Endothelial cell (in vitro differentiated cells): ENCODE measurements at regions not wholly inside any gene's neighbourhood (a gene's known extent, or its start where the extent isn't known, plus 50 kb on each side); places are given as distances from the start of the nearest gene placed in this dataset.

ENCODE experiments used
- DNase-seq: peaks from one replicate; pipeline ENCODE4 v3.0.0; 2021; ENCODE audit warnings: low spot score
- H3K27ac Mint-ChIP-seq: one replicate; pipeline ENCODE4 v1.8.0; 2021; ENCODE audit warnings: mixed read lengths, inconsistent platforms; ENCODE audit not compliant: unreplicated experiment
- H3K27me3 Mint-ChIP-seq: one replicate; pipeline ENCODE4 v1.8.0; 2021; ENCODE audit warnings: mild to moderate bottlenecking, moderate library complexity, mixed read lengths, inconsistent platforms; ENCODE audit not compliant: unreplicated experiment
- H3K36me3 Mint-ChIP-seq: one replicate; pipeline ENCODE4 v1.8.0; 2021; ENCODE audit warnings: mild to moderate bottlenecking, low read depth, mixed read lengths, inconsistent platforms; ENCODE audit not compliant: unreplicated experiment
- H3K4me1 Mint-ChIP-seq: one replicate; pipeline ENCODE4 v1.8.0; 2021; ENCODE audit warnings: mild to moderate bottlenecking, mixed read lengths, inconsistent platforms; ENCODE audit not compliant: unreplicated experiment
- H3K4me3 Mint-ChIP-seq: one replicate; pipeline ENCODE4 v1.8.0; 2021; ENCODE audit warnings: mild to moderate bottlenecking, mixed read lengths, inconsistent platforms; ENCODE audit not compliant: unreplicated experiment
- H3K9me3 Mint-ChIP-seq: one replicate; pipeline ENCODE4 v1.8.0; 2021; ENCODE audit warnings: mixed read lengths, inconsistent platforms; ENCODE audit not compliant: unreplicated experiment
- TF ChIP-seq, protein P1 (sequence below): fragments of 200-600 bp; sonication (generic); IDR thresholded peaks from one replicate; pipeline ENCODE4 v1.5.0; 2021; ENCODE audit warnings: antibody characterized with exemption; ENCODE audit not compliant: unreplicated experiment

DNA sequence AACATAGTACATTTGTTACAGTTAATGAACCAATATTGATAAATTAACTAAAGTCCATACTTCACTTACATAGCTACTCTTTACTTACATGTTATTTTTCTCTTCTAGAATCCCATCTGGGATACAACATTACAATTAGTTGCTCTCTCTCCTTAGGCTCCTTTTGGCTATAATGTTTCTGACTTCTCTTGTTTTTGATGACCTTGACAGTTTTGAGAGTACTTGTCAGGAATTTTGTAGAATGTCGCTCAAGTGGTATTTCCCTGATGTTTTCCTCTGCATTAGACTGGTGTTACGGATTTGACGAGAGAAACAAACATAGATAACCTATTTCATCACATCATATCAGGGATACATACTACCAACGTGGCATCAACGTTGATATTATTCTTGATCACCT is 925.4 kb upstream of the TMPRSS15 start:
- TF ChIP-seq, protein P1, sequence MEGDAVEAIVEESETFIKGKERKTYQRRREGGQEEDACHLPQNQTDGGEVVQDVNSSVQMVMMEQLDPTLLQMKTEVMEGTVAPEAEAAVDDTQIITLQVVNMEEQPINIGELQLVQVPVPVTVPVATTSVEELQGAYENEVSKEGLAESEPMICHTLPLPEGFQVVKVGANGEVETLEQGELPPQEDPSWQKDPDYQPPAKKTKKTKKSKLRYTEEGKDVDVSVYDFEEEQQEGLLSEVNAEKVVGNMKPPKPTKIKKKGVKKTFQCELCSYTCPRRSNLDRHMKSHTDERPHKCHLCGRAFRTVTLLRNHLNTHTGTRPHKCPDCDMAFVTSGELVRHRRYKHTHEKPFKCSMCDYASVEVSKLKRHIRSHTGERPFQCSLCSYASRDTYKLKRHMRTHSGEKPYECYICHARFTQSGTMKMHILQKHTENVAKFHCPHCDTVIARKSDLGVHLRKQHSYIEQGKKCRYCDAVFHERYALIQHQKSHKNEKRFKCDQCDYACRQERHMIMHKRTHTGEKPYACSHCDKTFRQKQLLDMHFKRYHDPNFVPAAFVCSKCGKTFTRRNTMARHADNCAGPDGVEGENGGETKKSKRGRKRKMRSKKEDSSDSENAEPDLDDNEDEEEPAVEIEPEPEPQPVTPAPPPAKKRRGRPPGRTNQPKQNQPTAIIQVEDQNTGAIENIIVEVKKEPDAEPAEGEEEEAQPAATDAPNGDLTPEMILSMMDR, result no peak
- Mint-ChIP-seq H3K36me3 (no peaks in the 10 kb centered on the region), H3K27me3 (no peaks in the 10 kb centered on the region), H3K27ac (no peak overlapping the region), H3K4me3 (no peak overlapping the region), H3K9me3 (no peaks in the 10 kb centered on the region), H3K4me1 (no peaks in the 10 kb centered on the region)
- DNase-seq, result no peak

DNA sequence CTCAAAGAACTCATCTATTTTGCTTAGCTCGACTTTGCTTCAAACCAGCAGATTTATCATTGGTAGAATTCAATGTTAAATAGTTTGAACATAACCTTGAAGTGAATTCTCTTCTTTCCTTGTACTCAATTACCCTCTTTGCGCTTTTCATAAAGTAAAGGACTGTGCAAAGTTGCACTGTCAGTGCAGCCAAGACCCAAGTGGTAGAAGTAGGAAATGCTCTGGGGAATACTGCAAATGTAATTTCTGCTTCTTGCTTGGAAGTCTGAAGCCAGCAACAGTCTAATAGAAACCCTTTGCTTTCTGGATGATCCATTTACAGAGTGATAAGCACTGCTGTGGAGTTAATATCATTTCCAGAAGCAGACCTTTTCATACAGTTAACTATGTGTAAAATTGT is 936.7 kb upstream of the TMPRSS15 start:
- no peaks in the 10 kb centered on the region for H3K36me3 Mint-ChIP-seq
- no peaks in the 10 kb centered on the region for H3K9me3 Mint-ChIP-seq
- no peaks in the 10 kb centered on the region for H3K27me3 Mint-ChIP-seq
- TF ChIP-seq, protein P1, result peak; percentile 40
- no peak overlapping the region for H3K4me3 Mint-ChIP-seq
- H3K27ac Mint-ChIP-seq, result no peak overlapping the region
- DNase-seq, result no peak
- H3K4me1 Mint-ChIP-seq, result no peaks in the 10 kb centered on the region

DNA sequence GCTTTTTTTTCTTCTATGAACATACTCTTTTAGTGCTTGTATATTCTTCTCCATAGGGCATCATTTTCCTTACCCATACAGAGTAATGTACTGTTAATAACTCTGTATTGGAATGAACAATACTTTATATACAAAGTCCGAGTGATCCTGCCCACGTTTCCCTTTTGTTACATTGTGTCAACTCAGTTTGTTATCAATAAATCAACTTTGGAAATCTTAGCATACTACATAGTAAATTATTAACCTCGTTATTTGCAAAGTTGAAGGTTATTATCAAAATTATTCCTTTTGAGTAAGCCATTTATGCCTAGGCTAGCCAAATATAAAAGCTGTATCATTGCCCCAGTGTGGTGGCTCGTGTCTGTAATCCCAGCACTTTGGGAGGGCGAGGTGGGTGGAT is 937.4 kb upstream of the TMPRSS15 start:
- Mint-ChIP-seq H3K36me3 (no peaks in the 10 kb centered on the region), H3K27me3 (no peaks in the 10 kb centered on the region), H3K27ac (no peak overlapping the region), H3K4me1 (no peaks in the 10 kb centered on the region), H3K4me3 (no peak overlapping the region), H3K9me3 (no peaks in the 10 kb centered on the region)
- TF ChIP-seq, protein P1, result no peak
- DNase-seq, result no peak

DNA sequence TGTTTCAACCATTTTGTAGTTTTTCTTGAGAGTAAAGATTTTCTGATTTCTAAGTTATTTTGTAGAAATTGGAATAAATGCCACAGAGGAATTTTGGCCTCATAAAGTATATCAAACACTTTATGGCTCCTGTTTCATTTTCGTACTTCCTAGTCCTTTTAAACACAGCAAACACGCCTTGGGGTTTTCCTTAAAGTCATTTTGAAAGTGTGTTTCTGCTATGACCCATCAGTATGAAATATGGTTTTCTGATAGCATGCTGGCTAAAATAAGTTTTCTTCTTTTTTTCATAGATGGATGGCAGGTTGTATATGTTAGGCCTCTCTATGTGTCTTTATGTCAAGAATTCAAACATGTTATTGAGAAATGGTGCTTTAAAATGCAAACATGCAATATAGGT is 940.1 kb upstream of the TMPRSS15 start:
- H3K27ac Mint-ChIP-seq, result no peak overlapping the region
- no peak overlapping the region for H3K4me3 Mint-ChIP-seq
- no peak for DNase-seq
- TF ChIP-seq, protein P1, result no peak
- H3K4me1 Mint-ChIP-seq, result no peaks in the 10 kb centered on the region
- no peaks in the 10 kb centered on the region for H3K27me3 Mint-ChIP-seq
- H3K36me3 Mint-ChIP-seq, result no peaks in the 10 kb centered on the region
- no peaks in the 10 kb centered on the region for H3K9me3 Mint-ChIP-seq

DNA sequence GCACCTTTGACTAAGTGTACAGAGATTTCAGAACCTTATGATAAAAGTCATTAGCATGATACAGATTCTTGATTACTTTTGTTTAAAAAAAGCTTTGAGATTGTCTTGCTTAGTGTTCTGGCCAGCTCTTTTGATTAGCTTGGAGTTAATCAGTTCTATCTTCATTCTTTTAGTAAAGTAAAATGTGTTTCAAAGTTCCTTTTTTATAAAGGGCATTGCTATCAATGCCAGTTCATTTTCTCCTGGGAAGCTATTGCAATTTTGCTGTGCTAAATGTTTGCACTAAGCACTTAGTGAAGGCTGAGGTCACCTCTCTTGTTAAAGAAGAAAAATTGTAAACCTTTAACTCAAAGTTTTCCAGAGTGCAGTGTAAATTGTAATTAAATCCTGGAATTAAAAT is 946.7 kb upstream of the TMPRSS15 start:
- Mint-ChIP-seq H3K4me1 (peaks cover 5% of the 10 kb centered on the region), H3K27me3 (no peaks in the 10 kb centered on the region), H3K4me3 (no peak overlapping the region), H3K27ac (no peak overlapping the region), H3K36me3 (no peaks in the 10 kb centered on the region), H3K9me3 (no peaks in the 10 kb centered on the region)
- no peak for DNase-seq
- TF ChIP-seq, protein P1, result no peak
